HG03565 (cell line): ENCODE measurements at regions not wholly inside any gene's neighbourhood (a gene's known extent, or its start where the extent isn't known, plus 50 kb on each side); places are given as distances from the start of the nearest gene placed in this dataset.

ENCODE experiments used
- ATAC-seq: cut with Tn5 transposase; IDR thresholded peaks from one replicate; pipeline ENCODE4 v1.9.1; 2021; ENCODE audit warnings: mild to moderate bottlenecking, moderate library complexity; ENCODE audit not compliant: unreplicated experiment

DNA sequence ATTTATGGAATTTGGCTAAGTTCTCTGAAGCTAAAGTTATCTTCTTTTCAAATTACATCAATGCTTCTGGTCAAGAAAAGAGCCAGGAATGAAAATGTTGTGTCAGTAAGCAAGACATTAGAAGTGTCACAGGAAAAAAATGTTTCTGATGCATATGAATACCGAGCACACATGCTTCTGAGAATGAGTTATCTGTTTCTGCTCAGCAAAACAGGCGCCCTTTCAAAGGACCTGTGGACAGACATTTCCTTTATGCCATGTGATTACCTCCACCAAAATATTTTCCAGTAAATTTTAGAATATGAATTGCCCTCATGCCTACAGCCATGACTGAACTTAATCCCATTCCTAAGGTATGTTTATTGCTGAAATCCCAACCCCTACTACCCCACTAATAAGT, 55.4 kb upstream of the RNF180 start:
- ATAC-seq, result no peak

DNA sequence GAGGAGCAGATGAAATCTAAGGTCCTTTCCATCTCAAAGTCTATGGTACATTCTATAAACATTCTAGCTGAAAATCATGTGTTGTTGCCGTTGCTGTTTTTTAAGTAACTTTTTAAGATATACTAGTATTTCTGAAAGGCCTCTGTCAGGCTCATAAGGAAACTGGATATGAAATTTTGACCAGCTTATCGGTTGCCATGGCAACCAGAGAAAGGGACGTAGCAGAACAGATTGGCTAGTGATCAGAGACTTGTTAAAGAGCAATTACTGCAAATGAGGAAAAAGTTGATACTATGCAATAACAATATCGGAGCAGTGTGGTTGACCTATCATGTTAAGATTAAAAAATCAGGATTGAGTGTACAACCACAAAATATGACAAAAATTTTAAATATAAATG, 57.0 kb upstream of the RNF180 start:
- ATAC-seq, result no peak

DNA sequence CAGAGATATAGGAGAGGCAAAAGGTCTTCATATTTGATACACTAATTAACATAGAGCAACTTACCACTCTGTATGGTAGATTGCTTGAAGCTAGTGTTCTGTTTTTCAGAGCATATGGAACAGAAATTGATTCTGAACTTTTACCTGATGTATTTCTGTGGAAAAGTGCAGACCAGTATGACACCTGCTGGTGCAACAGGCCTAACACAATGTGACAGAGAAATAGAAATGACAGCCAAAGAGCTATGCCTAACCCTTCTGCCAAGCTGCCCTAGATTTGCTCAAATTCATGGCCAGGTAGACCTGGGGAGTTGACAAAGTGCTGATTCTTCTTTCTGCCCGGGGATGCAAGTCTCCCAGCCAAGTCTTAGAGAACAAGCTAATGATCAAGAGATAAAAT, 65.4 kb upstream of the RNF180 start:
- no peak for ATAC-seq

DNA sequence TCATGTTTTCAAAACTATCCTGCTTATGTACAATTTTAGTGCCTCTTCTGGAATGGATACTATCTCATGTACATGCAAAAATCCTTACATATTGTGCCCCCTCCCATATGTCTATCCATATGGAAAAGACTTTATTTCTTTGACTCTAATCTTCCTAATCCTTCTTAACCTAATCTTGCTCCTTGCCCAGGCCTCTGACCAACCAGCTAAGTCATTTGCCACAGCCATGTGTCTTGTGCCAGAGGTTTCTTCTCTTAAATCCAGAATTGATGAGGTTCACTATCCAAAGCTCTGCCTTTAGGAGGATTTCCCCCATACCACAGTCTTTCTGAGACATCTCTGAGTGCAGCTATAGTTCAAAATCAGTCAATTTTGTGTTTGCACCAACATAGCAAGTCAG, 68.9 kb upstream of the RNF180 start:
- ATAC-seq, result no peak

DNA sequence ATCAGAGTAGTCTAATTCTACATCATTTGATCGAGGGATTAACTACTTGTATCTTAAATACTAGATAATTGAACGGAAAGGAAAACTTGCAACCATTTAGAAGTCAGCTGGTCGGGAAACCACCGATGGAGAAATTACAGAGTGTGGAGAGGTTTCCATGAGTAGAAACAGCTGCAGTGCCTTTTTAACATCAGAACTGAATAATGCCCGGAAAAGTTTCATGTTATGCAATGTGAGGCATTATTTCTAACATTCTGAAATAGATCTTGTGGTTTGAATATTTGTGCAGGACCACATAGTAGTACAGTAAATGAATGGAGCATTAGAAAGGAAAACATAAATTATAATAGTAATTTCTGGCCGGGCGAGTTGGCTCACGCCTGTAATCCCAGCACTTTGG, 88.1 kb upstream of the RNF180 start:
- ATAC-seq, result no peak

DNA sequence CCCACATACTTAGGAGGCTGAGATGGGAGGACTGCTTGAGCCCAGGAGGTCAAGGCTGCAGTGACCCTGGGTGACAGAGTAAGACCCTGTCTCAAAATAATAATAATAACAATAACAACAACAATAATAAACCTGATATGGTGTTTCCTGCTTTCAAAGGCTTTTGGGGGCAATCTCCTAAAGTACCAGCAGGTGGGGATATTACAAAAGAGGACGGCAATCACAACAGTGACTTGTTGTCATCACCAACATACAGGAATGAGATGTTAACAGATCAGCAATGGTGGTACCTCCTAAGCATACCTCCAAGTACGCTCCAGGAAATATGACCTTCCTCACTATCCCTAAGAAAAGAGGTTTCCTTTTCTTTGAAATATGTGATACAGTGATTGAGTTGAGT, 91.1 kb upstream of the RNF180 start:
- peak; percentile 82 for ATAC-seq

DNA sequence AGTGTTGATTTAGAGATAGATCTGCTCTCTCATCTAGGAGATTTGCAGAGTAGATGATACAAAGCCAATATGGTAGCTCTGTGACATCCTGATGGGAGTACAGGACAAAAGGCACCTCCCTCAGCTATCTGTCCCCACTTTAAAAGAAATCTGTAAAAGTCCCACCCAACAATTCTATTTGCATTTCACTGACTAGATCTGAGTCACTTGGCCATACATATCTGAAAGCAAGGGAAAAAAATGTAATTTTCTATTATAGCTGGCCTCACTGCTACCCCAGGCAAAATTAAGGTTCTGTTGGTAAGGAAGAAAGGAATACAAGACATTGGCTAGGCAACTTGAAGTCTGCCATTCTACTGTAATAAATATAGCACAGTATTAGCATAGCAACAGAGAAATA, 96.2 kb upstream of the RNF180 start:
- no peak for ATAC-seq

DNA sequence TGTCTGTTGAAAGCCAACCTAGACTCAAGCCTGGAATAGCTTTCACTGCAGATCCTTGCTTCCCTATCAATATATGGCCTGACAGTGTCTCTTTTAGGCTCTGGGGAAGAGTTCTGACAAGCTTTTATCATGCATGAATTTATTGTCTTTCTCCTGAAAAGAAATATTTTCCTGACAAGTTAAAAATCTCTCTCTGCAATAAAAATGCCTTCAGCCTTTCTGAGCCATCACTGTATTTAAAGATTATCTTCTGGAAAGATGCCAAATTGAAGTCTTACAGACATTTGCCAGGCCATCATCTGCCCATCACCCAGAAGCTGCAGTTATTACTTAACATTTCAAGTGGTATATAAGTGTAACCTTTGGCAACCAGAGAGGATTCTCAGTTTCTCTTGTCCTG, 88.1 kb upstream of the HTR1A start:
- ATAC-seq, result no peak

DNA sequence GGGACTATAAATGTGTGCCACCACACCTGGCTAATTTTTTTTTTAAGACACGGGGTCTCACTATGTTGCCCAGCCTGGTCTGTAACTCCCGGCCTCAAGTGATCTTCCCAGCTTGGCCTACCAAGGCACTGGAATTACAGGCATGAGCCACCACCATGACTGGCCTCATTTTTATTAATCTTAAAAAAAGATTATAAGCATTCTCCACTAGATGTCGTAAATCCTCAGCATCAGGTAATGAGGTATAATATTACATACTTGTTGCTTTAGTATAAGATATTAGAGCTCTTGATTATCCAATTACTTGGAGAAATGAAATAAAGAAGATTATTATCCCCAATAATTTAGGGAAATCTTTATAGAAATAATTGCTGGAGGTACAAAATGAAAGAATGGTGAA, 78.2 kb upstream of the HTR1A start:
- no peak for ATAC-seq

DNA sequence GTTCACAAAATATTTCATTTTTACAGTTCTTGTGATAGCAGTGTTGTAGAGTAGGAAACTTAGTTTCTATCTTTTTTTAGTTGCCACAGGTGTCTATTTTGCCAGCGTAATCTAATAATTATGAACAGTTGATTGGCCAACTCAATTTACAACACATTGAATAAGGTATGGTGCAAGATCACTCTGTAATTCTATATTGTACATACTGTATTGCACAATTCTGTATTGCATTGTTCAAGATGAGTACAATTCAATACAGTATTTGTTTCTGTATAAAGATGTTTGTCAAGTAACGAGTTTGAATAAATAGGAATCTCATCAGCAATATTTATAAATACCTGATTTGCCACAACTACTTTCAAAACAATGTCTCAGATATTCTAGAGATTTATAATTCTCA, 64.2 kb upstream of the HTR1A start:
- ATAC-seq, result no peak

DNA sequence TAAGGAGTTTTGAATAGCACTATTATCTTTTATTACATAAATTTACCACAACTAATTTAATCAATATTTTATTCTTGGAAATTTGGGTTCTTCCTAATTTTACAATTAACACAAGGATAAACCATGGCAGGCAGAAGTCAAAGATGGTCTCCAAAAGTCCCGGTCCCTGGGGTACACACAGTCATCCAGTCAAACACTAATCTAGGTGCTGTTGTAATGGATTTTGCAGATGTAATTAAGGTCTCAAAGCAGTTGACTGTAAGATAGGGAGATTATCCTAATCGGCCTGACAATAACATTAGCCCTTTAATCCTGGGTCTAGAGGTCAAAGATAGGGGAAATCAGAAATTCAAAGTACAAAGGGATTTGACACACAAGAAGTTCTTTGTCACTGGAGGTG, 57.5 kb upstream of the HTR1A start:
- ATAC-seq, result no peak

DNA sequence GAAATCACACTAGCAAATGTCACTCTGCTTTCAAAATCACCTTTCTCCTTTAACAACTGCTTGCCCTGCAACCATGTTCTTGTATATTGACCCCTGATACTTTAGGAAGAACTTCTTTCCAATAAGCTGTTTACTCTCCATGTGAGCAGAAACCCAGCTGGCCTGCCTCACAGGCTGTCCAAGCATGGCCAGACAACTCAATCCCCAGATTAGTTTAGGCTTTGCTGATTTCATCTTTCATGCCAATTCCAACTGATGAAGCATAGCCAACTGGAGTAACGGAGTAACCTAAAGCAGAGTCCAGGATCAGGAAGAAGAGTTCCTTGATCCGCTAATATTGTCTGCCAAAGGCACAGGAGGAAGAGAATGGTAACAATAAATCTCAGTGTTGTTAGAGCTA, 56.7 kb upstream of the HTR1A start:
- ATAC-seq, result no peak

DNA sequence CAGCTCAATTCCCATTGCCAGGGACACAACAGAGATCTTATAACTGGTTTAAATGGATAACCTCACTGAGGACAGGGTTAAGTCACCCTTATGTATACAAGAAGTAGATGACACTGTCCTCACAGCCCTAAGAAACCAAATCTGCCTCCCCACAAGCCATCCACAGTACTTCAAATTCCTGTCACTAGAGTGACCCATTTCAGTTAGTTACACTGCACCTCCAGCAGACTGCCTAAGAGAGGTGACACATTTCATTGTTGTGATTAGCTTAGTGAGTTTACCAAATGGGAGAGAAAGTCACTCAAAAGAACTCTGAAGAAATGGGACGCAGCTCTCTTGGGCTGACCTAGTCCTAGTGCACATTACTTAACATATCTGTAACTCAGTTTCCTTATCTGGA, 53.6 kb upstream of the HTR1A start:
- ATAC-seq, result no peak
